GM11168 (cell line): ENCODE measurements at regions not wholly inside any gene's neighbourhood (a gene's known extent, or its start where the extent isn't known, plus 50 kb on each side); places are given as distances from the start of the nearest gene placed in this dataset.
"Not testable (repeated sequence)": the region's sequence is repeated elsewhere in the genome, so short reads cannot be mapped to it uniquely, and the experiment has no call there.

Source experiments
- in situ Hi-C: fragments of 300-500 bp; cut with MboI; formaldehyde crosslinking; loops from one replicate; pipeline ENCODE4 v1.12.0; 2022; ENCODE audit warnings: low sequenced_read_pairs; ENCODE audit not compliant: unreplicated experiment

DNA sequence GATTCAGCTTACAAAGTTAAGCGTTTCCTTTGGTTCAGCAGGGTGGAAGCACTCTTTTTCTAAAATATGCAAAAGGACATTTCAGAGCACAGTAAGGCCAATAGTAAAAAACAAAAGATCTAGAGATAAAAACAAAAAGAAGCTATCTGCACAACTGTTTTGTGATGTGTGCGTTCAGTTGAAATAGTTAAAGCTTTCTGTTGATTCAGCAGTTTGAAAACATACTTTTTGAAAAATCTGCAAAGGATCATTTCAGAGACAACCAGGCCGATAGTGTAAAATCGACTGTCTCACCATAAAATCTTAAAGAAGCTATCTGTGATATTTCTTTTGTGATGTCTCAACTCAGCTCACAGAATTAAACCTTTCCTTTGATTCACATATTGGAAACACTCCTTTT, 300.0 kb upstream of the ALG10B start:
- in situ Hi-C loops = no loop called here

DNA sequence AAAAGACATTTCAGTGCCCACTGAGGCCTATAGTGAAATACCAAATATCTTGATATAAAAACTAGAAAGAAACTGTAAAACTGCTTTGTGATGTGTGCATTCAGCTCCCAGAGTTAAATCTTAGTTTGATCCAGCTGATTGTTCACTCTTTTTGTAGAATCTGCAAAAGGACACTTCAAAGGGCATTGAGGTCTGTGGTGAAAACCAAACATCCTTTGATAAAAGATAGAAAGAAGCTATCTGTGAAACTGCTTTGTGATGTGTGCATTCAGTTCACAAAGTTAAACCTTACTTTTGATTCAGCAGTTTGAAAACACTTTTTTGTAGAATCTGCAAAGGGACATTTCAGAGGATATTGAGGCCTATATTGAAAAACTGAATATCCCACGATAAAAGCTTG, 290.7 kb upstream of the ALG10B start:
- in situ Hi-C loops = no loop called here

DNA sequence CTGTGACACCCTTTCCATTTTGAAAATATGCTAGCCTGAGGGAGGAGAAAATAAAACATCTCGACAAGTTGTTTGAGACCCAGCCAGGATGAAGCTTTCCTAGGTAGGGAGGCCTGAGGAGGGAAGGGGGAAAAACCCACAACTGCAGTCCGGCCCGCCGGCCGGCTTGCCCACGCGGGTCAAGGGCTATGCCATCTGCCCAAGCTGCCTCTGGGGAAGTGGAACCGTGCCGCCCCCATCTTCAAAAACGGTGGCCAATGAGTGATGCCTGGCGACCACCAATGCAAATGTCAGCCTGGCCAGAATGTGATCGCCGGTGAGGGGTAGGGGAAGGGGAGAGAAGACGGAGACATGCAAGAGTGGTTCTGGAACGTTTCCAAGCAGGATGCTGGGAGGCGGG, 263.5 kb upstream of the ALG10B start:
- in situ Hi-C loops = no loop called here

DNA sequence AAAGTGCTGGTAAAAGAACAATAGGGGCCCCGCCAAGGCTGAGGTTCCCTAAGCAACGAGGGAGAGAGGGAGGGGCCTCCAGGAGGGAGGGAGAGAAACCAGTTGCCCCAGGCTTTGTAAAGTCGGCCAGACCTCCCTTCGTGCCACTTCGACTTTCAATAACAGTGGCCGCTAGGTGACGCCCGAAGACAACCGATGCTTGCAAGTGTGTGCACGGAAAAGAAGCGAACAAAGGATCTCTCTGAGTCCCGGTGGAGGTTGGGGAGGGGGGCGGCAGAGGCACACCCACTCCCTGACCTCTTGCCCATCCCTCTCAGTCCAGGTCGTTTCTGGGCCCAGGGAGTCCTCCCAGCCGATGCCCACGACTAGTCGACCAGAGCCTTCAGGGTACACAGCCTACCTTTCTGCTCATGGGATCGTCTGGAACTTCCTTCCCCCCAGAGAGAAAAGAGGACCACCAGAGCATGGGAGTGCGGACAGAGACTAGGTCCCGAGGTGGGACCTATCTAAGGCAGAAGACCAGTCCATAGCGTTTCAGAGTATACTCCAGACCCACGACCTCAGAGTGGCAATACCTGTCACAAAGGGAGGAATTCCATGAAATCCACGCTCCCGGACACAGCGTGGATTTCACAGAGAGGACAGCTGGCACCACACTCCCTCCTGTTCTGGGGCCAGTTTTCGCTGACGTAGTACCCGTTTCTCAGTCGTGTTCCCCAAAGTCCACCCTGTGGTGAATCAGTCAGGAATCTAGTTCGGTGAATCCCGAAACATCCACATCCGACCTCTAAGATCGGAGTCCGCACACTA, 262.7 kb upstream of the ALG10B start:
- in situ Hi-C loops = no loop called here

DNA sequence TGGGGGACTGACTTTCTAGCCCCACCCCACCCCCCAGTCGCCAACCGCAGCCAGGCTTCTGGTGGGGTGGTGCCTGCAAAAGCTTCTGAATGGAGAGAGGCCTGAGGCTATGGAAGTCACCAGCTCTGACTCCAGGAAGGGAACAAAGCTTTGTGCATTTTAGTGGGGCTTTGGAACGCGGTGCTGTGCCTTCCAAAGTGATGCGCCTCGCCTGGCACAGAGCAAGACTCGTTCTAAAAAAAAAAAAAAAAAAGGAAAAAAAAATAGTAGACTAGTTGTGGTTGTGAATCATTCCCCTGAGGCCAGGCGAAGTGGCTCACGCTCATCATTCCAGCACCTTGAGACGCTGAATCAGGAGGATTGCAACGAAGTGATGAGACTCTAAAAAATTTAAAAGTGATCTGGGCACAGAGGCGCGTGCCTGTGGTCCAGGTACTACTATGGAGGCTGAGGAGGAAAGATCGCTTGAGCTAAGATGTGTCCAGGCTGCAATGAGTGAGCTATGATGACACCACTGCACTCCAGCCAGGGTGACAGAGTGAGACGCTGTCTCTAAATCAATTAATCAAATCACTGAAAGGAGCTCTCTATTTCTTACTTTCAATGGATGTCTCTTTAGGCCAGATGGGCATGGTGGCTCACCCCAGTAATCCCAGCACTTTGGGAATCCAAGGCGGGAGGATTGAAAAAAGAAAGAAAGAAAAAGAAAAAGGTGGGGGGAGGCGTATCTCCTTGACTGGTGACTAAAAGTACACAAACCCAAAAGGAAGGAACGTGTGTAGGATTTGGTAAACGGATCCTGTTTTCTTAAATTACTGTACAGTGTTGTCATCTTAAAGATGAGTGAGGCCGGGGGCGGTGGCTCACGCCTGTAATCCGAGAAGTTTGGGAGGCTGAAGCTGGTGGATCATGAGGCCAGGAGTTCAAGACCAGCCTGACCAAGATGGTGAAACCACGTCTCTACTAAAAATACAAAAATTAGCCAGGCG, 259.6 kb upstream of the ALG10B start:
- in situ Hi-C loops = no loop called here

DNA sequence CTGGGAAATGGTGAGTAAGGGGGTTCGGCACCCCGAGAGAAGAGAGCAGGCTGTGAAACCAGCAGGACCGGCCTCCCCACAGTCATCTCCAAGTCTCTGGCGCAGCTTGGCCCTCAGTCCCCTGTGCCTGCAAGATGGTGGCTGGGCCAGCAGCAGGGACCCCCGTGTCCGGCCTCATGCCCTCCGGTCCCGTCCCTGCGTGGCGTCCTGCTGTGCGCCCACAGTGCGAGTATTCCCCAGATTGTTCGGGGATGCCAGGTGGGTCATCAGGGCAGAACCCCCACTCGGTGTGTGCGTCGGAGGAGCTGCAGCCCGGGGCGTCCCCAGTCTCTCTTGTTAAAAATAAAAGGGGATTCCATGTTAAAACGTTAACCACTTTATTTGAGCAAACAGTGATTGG, 216.9 kb upstream of the ALG10B start:
- in situ Hi-C loops = no loop called here

DNA sequence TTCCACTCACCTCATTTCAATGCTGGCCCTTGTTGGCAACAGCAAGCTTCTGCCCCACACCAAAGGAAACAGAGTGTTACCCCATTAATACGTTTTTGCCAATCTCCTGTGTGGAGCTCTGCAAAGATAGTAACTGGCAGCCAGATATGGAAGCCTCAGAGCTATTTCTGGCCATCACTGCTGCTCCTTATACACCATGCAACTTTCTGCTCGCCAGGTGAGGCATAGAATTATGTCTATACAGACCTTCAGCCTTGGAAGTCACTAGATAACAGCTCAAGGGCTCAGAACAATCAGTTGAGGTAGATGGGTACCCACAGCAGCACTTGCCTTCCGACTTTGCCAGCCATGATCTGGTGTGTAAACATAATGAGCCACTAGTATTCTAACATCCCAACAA, 214.8 kb upstream of the ALG10B start:
- in situ Hi-C loops = no loop called here

DNA sequence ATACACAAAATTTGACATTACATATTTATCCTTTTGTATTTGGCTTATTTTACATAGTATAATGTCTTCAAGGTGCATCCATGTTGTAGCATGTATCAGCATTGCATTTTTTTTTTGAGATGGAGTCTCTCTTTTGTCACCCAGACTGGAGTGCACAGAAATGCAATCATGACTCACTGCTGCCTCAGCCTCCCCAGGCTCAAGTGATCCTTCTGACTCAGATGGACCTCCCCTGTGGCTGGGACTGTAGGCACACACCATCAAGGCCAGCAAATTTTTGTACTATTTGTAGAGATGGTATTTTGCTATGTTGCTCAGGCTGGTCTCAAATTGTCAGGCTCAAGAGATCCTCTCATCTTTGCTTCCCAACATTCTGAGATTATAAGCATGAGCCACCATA, 214.4 kb upstream of the ALG10B start:
- in situ Hi-C loops = no loop called here

DNA sequence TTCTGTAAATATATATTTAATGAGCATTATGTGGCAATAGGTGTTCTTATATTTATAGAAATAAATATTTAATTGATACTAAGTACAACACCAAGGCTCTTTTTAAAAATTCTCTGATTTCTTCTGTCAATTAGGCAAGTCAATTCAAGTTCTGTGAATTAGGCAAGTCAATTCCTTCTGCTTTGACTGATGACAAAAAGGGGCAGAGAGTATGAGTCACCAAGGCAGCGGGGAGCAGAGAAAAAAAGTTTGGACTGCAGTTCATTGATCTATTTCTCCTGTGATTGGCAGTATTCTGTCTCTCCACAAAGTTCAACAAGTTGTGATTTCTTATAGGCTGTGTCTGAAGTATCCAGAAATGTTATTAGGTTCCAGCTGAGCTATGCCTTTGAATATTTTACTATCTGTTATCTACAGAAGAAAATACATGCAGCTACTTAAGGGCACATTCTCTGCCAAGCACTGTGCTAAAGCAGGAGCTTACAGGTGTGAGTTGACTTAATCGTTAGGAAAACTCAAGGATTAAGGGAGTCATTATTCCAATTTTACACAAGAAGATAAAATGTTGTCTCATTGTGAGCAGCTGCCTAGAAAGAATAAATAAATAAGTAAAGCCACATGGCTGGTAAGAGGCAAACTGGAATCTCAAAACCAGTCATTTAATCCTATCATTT, 206.4 kb upstream of the ALG10B start:
- in situ Hi-C loops = no loop called here

DNA sequence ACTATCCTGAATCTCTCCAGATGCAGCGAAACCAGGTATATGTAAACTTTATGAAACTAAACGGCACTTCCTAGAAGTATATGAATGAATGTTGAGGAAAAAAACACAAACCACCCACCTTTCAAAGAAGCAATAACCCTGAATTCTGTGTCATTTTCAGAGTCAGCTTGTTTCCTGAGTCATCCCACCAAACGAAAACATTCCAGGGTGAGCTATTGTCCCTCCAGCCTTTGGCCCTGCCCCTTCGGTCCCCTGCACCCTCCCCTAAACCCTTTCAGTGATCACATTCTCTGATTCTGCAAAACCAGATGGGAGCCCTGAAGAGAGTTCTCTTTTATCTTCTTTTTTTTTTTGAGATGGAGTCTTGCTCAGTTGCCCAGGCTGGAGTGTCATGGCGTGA, 202.6 kb upstream of the ALG10B start:
- in situ Hi-C loops = no loop called here

DNA sequence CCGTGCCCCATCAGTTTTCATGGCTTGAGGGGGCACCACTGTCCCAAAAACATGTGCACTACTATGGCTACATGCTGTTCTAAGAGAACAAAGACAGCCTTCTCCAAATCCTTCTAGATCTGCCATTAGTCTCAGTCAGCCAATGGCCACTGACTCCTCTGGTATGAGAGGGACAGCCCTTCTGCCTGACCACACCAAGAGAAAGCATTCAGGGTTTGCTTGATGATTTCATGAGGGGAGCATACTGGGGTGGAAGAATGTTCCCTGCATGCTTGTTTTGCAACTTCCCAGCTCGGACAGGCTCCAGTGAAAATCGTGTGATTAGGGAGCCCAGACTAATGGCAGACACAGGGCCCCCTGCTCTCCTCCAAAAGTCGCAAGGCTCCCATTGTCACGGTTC, 199.6 kb upstream of the ALG10B start:
- in situ Hi-C loops = no loop called here

DNA sequence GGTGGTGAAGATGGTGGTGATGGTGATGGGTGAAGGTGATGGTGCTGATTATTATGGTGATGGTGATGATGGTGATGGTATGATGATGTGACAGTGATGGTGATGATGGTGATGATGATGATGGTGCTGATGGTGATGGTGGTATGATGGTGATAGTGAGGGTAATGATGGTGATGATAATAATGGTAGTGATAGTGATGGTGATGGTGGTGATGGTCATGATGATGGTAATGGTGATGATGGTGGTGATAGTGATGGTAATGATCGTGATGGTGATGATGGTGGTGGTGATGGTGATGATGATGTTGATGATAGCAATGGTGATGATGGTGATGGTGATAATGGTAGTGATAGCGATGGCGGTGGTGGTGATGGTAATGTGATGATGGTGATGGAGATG, 197.9 kb upstream of the ALG10B start:
- in situ Hi-C loops = no loop called here

DNA sequence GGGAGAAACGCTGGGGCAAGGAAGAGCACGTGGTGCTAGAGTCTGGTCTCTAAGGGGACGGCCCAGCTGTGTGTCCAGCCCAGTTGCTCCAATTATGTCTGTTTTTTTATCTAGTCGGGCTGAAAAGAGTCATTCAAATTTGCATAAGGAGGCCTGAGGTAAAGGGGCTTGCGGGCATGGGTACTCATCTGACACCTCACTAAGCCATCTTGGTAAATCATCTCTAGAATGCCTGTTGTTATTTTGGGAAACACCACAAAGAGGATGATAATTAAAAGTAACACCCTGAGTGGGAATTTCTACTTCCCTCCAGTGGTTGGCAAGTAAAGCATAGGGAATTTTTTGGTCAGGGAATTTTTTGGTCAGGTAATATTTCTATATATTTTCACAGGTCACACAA, 196.1 kb upstream of the ALG10B start:
- in situ Hi-C loops = no loop called here

DNA sequence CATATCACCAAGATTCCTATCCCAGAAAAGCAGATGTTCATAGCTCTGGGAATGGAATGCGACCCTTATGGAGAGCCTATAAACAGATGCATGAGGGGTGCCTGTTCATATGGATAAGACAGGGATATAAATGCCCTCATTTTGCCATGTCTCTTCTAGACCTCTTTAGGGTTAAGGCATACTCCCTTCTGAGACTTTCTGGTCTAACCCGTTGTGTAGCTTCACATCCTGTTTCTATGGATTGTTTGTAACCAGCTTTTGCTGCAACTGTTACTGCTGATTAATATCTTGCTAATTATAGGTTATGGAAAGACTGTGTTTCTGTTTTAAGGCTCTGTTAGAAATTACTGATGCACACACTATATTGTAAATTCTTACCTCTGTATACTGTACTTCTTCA, 193.5 kb upstream of the ALG10B start:
- in situ Hi-C loops = not testable (repeated sequence)

DNA sequence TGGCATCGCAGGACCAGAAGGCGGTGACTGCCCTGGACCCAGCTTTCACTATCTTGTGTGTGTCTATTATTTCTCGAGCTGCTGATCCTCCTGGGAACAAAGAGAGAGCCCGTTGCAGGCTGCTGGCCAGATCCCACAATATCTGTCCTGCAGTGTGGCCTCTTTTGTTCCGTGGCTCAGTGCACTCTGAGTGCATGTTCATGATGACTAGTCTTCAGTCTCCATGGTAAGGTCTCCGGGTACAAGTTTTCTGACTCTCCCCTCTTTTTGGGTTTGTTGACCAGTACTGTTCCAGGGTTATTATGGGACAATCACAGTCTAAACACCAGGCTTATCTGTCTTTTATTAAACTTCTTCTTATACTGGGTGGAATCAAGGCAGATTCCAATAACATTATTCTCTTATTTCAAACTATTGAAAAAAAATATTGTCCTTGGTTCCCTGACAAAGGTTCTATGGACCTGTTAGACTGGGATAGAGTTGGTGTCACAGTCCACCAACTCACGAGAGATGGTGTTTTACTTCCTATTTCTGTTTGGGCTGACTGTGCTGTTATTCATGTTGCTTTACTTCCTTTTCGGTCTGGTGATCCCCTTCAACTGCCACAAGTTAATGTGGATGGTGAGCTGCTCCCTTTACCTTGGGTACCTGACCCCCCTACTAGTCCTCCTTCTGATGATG, 192.9 kb upstream of the ALG10B start:
- in situ Hi-C loops = no loop called here

DNA sequence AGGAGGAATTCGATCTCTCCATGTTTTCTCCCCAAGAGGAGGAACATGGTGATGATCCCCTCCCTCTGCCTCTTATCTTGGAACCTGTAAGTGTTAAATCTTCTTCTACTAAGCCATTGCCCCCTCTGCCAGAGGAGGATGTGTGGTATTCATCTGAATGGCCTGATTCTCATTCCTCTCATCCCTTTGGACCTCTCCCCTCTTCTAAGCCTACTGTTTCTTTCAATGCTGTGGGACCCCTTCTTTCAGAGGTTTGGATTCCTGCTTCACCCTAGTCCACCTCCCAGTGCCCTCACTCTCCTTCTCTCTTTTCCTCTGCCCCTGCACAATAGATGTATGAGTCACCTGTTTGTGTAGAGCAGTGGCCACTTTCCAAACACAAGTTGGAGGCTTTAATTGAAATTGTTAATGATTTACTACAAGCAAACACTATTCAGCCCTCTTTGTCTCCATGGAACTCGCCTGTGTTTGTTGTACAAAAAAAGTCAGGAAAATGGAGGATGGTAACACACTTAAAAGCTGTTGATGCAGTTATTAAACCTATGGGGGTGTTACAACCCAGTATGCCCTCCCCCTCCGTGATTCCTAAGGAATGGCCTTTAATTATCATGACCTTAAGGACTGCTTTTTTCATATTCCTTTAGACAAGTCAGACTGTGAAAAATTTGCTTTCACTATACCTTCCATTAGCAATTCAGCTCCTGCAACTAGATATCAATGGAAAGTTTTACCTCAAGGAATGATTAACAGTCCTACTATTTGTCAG, 192.1 kb upstream of the ALG10B start:
- in situ Hi-C loops = no loop called here

DNA sequence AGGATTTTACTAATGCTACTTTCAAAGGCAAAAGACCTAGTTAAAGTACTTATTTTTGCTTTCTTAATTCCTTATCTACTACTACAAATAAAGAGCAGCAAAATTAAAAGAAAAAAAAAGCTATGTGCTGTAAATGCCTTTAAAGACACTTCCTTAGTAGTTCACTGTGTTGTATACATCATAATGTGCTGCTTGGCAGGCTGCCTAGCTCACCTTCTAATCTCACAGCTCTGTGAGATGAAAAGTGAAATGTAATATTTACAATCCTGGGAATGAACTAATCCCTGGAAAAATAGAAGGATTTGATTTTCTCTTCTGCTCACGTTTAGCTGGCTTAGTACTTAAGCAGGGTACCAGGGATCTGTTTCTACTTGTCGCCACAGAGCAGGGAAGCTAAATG, 184.4 kb upstream of the ALG10B start:
- in situ Hi-C loops = loop anchor here (10.0 kb wide), 1 partner anchor 183 kb away; the partner anchor contains the start of gene ALG10B

DNA sequence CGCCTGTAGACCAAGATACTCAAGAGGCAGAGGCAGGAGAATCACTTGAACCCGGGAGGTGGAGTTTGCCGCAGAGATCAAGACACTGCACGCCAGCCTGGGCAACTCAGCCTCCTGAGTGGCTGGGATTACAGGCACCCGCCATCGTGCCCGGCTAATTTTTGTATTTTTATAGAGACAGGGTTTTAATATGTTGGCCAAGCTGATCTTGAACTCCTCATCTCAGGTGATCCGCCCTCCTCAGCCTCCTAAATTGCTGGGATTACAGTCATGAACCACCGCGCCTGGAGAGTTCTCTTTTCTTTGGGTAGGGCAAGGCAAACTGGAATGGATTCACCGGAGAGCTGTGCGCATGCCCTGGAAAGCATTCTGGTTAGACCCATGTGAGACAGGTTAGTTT, 179.3 kb upstream of the ALG10B start:
- in situ Hi-C loops = loop anchor here (10.0 kb wide), 1 partner anchor 178 kb away; the partner anchor contains the start of gene ALG10B

DNA sequence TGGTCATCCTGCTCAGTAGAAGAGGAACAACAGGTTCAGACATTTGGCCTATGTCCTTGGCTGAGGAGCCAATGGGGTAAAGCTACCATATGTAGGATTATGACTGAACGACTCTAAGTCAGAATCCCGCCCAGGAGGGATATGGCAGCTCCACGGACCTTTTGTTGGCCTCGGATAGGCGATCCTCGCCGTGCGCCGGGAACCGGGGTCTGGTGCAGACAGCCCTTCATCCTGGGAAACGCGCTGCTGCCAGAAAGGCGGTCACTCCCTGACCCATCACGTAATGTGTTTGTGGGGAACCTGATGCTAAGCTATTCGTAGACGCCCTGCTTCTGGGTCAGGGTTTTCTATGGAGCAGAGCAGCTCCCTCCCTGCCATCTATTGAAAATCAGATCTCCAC, 178.9 kb upstream of the ALG10B start:
- in situ Hi-C loops = loop anchor here (10.0 kb wide), 1 partner anchor 177 kb away; the partner anchor contains the start of gene ALG10B
